H1 (cell line): ENCODE measurements at regions not wholly inside any gene's neighbourhood (a gene's known extent, or its start where the extent isn't known, plus 50 kb on each side); places are given as distances from the start of the nearest gene placed in this dataset.

Source experiments
- ATF2 ChIP-seq: IDR thresholded peaks from 2 replicates; pipeline ENCODE4 v1.6.1; 2012; ENCODE audit warnings: low read length, inconsistent platforms
- CTCF ChIP-seq, 3 experiments: IDR thresholded peaks; 1 replicate in 2 of 3; 2 replicates in 1 of 3; pipeline versions ENCODE4 v1.5.1 to v1.6.1; 2011; ENCODE audit warnings: low read length in 3 of 3, mild to moderate bottlenecking in 3 of 3, inconsistent platforms in 2 of 3, low read depth in 1 of 3, moderate library complexity in 1 of 3; ENCODE audit not compliant: insufficient read depth in 1 of 3; ENCODE audit errors: control extremely low read depth in 1 of 3
- E2F6 ChIP-seq: IDR thresholded peaks from 2 replicates; pipeline ENCODE4 v1.6.1; 2012; ENCODE audit warnings: inconsistent platforms
- EZH2 ChIP-seq: fragments of 200-600 bp; sonication (generic); IDR thresholded peaks from 2 replicates; pipeline ENCODE4 v1.7.1; 2012; ENCODE audit warnings: low read depth, mild to moderate bottlenecking, moderate library complexity, low read length, inconsistent platforms; ENCODE audit not compliant: severe bottlenecking
- FOSL1 ChIP-seq: IDR thresholded peaks from 2 replicates; pipeline ENCODE4 v1.6.1; 2011; ENCODE audit warnings: mild to moderate bottlenecking, low read depth, low read length, moderate library complexity; ENCODE audit not compliant: insufficient read depth
- MAX ChIP-seq: IDR thresholded peaks from 2 replicates; pipeline ENCODE4 v1.6.1; 2012; ENCODE audit warnings: inconsistent platforms
- PHF8 ChIP-seq: fragments of 200-600 bp; sonication (generic); conservative IDR thresholded peaks from 2 replicates; pipeline ENCODE4 v1.7.1; 2012; ENCODE audit warnings: low read depth, mild to moderate bottlenecking, inconsistent platforms, low read length, moderate library complexity
- POLR2A ChIP-seq, 2 experiments: IDR thresholded peaks; 1 replicate in 1 of 2; 2 replicates in 1 of 2; pipeline ENCODE4 v1.6.1; 2011; ENCODE audit warnings: low read depth in 2 of 2, low read length in 2 of 2, mild to moderate bottlenecking in 2 of 2; ENCODE audit errors: control extremely low read depth in 1 of 2
- POLR2AphosphoS5 ChIP-seq: IDR thresholded peaks from 2 replicates; pipeline ENCODE4 v1.6.1; 2011; ENCODE audit warnings: low read depth, low read length
- RFX5 ChIP-seq: IDR thresholded peaks from 2 replicates; pipeline ENCODE4 v1.6.1; 2011; ENCODE audit warnings: low read depth, low read length, improper control_type of control experiment, borderline replicate concordance
- SIN3A ChIP-seq, 2 experiments: IDR thresholded peaks in 1 of 2; conservative IDR thresholded peaks in 1 of 2; 2 replicates each; pipeline ENCODE4 v1.6.1; 2011 to 2012; ENCODE audit warnings: low read length in 2 of 2, improper control_type of control experiment in 1 of 2, low read depth in 1 of 2, mild to moderate bottlenecking in 1 of 2
- SP1 ChIP-seq: IDR thresholded peaks from 2 replicates; pipeline ENCODE4 v1.6.1; 2011; ENCODE audit warnings: low read depth, low read length

GRCh38 chr10:65793738-65794425 is 1132.0 kb upstream of the LRRTM3 start:
- TF ChIP-seq ATF2 (no peak), POLR2AphosphoS5 (no peak), MAX (no peak), EZH2 (no peak), SP1 (no peak), CTCF (IDR thresholded peaks at IDR 0.05; ENCODE audit: control extremely low read depth in 1 of 3, insufficient read depth in 1 of 3, low read depth in 1 of 3, low read length in 3 of 3) (no peak), RFX5 (no peak), POLR2A (IDR thresholded peaks at IDR 0.05; ENCODE audit: control extremely low read depth in 1 of 2, low read depth in 2 of 2, low read length in 2 of 2) (no peak), PHF8 (no peak), FOSL1 (no peak), E2F6 (no peak), SIN3A (conservative IDR thresholded peaks at IDR 0.05 in 1 of 2, IDR thresholded peaks at IDR 0.05 in 1 of 2; ENCODE audit: low read depth in 1 of 2, low read length in 2 of 2) (no peak)
